ENCODE measurements at regions not wholly inside any gene's neighbourhood (a gene's known extent, or its start where the extent isn't known, plus 50 kb on each side); places are given as distances from the start of the nearest gene placed in this dataset.

DNA sequence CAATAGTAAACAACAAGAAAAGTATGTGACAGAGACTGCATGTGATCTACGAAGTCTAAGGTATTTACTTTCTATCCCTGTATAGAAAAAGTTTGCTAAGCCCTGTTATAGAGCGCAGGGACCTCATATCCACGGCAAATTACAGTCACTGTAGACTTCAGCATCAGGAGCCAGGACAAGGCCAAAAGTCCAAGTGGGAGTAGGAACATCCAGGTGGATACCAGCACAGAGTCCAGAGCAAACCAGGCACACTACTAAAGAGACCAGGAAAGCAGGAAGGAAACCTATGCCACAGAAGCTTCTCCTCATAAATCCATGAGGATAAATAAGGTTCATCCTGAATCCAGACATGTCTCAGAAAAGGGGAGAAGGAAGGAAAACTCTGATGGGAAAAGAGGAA is 342.2 kb upstream of the HTR2A start:
- Histone ChIP-seq H2BK12ac (ENCODE audit: insufficient read length, low read depth, low read length) (no peak overlapping the region), H4K91ac (ENCODE audit: insufficient read length, low read depth, low read length) (no peak overlapping the region), H3K27ac (ENCODE audit: insufficient read length, low read depth, low read length) (no peak overlapping the region), H2AK5ac (ENCODE audit: insufficient read length, low read length) (no peak overlapping the region), H3K4me1 (ENCODE audit: insufficient read depth, low read length) (no peaks in the 10 kb centered on the region; the same call in 1 of the 2 replicates), H4K5ac (ENCODE audit: insufficient read length, low read depth, low read length) (no peak overlapping the region), H3K56ac (ENCODE audit: insufficient read length, low read depth, low read length) (no peak overlapping the region), H2AFZ (ENCODE audit: low read length) (no peak overlapping the region), H2BK15ac (ENCODE audit: low read depth, low read length) (no peak overlapping the region), H2BK20ac (ENCODE audit: low read depth, low read length, poor library complexity, severe bottlenecking) (no peak overlapping the region), H3K4me2 (ENCODE audit: insufficient read depth, insufficient read length, low read length) (no peak overlapping the region), H3K4ac (ENCODE audit: low read depth, low read length) (no peak overlapping the region), H3K14ac (ENCODE audit: insufficient read depth, low read length) (no peak overlapping the region), H3K23me2 (ENCODE audit: insufficient read length, low read depth, low read length, poor library complexity, severe bottlenecking) (no peaks in the 10 kb centered on the region), H3K9ac (ENCODE audit: extremely low read depth, insufficient read length, low read length) (no peak overlapping the region), H2BK120ac (ENCODE audit: low read depth, low read length, poor library complexity, severe bottlenecking) (no peak overlapping the region), H3K79me1 (ENCODE audit: insufficient read depth, low read depth, low read length, poor library complexity, severe bottlenecking) (no peaks in the 10 kb centered on the region), H4K8ac (replicated peaks; ENCODE audit: insufficient read length, low read depth, low read length) (no peak overlapping the region), H3K79me2 (ENCODE audit: insufficient read depth, low read length) (no peaks in the 10 kb centered on the region), H3T11ph (ENCODE audit: low read length) (no peak overlapping the region), H2BK5ac (ENCODE audit: insufficient read length, low read length) (no peak overlapping the region), H4K20me1 (ENCODE audit: control insufficient read depth, insufficient read depth, insufficient read length) (no peaks in the 10 kb centered on the region), H3K9me3 (ENCODE audit: control insufficient read depth, low read depth, low read length) (no peaks in the 10 kb centered on the region), H3K18ac (ENCODE audit: insufficient read length, low read depth, low read length) (no peak overlapping the region), H3K27me3 (ENCODE audit: insufficient read depth, low read length) (no peaks in the 10 kb centered on the region), H3K23ac (ENCODE audit: insufficient read length, low read depth, low read length) (no peak overlapping the region)
- H3K36me3 Mint-ChIP-seq (ENCODE audit: insufficient read depth in 1 of 3, low read depth in 3 of 3), result no peaks in the 10 kb centered on the region
- no peaks in the 10 kb centered on the region for H3K27me3 Mint-ChIP-seq (ENCODE audit: low read depth)
- no peak overlapping the region for H3K4me3 Mint-ChIP-seq
- no peak for DNase-seq
- no peak overlapping the region for H3K27ac Mint-ChIP-seq
- no CpG with 5 or more reads among the region's 3 CpGs for WGBS (ENCODE audit: extremely low coverage, insufficient read length, low lambda C conversion rate)
- TF ChIP-seq, protein P1, sequence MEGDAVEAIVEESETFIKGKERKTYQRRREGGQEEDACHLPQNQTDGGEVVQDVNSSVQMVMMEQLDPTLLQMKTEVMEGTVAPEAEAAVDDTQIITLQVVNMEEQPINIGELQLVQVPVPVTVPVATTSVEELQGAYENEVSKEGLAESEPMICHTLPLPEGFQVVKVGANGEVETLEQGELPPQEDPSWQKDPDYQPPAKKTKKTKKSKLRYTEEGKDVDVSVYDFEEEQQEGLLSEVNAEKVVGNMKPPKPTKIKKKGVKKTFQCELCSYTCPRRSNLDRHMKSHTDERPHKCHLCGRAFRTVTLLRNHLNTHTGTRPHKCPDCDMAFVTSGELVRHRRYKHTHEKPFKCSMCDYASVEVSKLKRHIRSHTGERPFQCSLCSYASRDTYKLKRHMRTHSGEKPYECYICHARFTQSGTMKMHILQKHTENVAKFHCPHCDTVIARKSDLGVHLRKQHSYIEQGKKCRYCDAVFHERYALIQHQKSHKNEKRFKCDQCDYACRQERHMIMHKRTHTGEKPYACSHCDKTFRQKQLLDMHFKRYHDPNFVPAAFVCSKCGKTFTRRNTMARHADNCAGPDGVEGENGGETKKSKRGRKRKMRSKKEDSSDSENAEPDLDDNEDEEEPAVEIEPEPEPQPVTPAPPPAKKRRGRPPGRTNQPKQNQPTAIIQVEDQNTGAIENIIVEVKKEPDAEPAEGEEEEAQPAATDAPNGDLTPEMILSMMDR (conservative IDR thresholded peaks at IDR 0.05), result no peak
- H3K4me1 Mint-ChIP-seq, result no peaks in the 10 kb centered on the region
- H3K9me3 Mint-ChIP-seq, result peaks cover 0 to 2% of the 10 kb centered on the region in 2 experiments; a peak in 2 of 5 replicates

Data from H9 (cell line).